AG04450 (cell line): ENCODE measurements at regions not wholly inside any gene's neighbourhood (a gene's known extent, or its start where the extent isn't known, plus 50 kb on each side); places are given as distances from the start of the nearest gene placed in this dataset.
"Not testable (repeated sequence)": the region's sequence is repeated elsewhere in the genome, so short reads cannot be mapped to it uniquely, and the experiment has no call there.

ENCODE experiments used
- CTCF ChIA-PET: fragments of 300-600, 350-600 bp; formaldehyde crosslinking; extraction: SDS; loops from one replicate; lab custom pipeline; 2022; ENCODE audit warnings: antibody characterized with exemption, inconsistent platforms; lab: Charles Lee
- POLR2A ChIA-PET: fragments of 350-600 bp; formaldehyde crosslinking; extraction: SDS; loops from one replicate; lab custom pipeline; 2021; ENCODE audit warnings: antibody characterized with exemption, inconsistent platforms; lab: Yijun Ruan, JAX
- DNase-seq: peaks from one replicate; pipeline ENCODE4 v3.0.0-alpha.2; 2011; ENCODE audit warnings: low read depth, low spot score
- H3K27ac ChIP-seq: one replicate; pipeline ENCODE4 v1.5.1; 2012; ENCODE audit warnings: low read depth, low read length, control low read depth
- H3K27me3 ChIP-seq: one replicate; pipeline ENCODE4 v1.6.0; 2012; ENCODE audit warnings: low read length; ENCODE audit not compliant: control insufficient read depth, insufficient read depth
- H3K4me3 ChIP-seq: 2 replicates; pipeline ENCODE4 v1.5.1; 2011; ENCODE audit warnings: mild to moderate bottlenecking, low read depth, low read length, control low read depth
- H3K9me3 ChIP-seq: 2 replicates; pipeline ENCODE4 v1.5.1; 2012; ENCODE audit warnings: low read length; ENCODE audit not compliant: control insufficient read depth, insufficient read depth
- TF ChIP-seq, protein P1 (sequence below): IDR thresholded peaks from 2 replicates; pipeline ENCODE4 v1.5.1; 2011; ENCODE audit warnings: low read depth, low read length, control low read depth, inconsistent platforms

GRCh38 chr2:201546576-201546975 is 95.0 kb downstream of the STRADB start:
- CTCF ChIA-PET = interaction anchor here (1.5 kb wide), 1 partner anchor 314 kb away, joined by 3 read pairs; no protein-coding TSS in a partner anchor
- peak; percentile 6 for DNase-seq
- POLR2A ChIA-PET = no interaction called here

GRCh38 chr2:201542291-201542690 is 90.8 kb downstream of the STRADB start:
- no peak overlapping the region for H3K27ac ChIP-seq
- ChIA-PET POLR2A (no interaction called here), CTCF (no interaction called here)
- H3K27me3 ChIP-seq = no peaks in the 10 kb centered on the region
- TF ChIP-seq, protein P1, sequence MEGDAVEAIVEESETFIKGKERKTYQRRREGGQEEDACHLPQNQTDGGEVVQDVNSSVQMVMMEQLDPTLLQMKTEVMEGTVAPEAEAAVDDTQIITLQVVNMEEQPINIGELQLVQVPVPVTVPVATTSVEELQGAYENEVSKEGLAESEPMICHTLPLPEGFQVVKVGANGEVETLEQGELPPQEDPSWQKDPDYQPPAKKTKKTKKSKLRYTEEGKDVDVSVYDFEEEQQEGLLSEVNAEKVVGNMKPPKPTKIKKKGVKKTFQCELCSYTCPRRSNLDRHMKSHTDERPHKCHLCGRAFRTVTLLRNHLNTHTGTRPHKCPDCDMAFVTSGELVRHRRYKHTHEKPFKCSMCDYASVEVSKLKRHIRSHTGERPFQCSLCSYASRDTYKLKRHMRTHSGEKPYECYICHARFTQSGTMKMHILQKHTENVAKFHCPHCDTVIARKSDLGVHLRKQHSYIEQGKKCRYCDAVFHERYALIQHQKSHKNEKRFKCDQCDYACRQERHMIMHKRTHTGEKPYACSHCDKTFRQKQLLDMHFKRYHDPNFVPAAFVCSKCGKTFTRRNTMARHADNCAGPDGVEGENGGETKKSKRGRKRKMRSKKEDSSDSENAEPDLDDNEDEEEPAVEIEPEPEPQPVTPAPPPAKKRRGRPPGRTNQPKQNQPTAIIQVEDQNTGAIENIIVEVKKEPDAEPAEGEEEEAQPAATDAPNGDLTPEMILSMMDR = no peak
- no peak overlapping the region for H3K4me3 ChIP-seq
- no peaks in the 10 kb centered on the region for H3K9me3 ChIP-seq
- DNase-seq = no peak

More at GRCh38 chr2:201546576-201546975, 95.0 kb downstream of the STRADB start:
- TF ChIP-seq, protein P1 = no peak
- no peak overlapping the region for H3K4me3 ChIP-seq
- H3K27ac ChIP-seq = no peak overlapping the region
- H3K9me3 ChIP-seq = no peaks in the 10 kb centered on the region
- H3K27me3 ChIP-seq = no peaks in the 10 kb centered on the region

DNA sequence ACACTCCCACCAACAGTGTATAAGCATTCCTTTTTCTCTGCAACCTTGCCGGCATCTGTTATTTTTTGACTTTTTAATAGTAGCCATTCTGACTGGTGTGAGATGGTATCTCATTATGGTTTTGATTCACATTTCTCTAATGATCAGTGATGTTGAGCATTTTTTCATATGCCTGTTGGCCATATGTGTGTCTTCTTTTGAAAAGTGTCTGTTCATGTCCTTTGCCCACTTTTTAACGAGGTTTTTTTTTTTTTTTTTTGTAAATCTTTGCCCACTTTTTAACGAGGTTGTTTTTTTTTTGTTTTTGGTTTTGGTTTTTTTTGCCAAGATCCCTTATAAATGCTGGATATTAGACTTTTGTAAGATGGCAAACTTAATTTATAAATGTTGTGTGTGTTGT is 87.7 kb downstream of the STRADB start:
- H3K9me3 ChIP-seq, H3K4me3 ChIP-seq, DNase-seq, H3K27me3 ChIP-seq, POLR2A ChIA-PET, H3K27ac ChIP-seq, CTCF ChIA-PET: not testable (repeated sequence)

DNA sequence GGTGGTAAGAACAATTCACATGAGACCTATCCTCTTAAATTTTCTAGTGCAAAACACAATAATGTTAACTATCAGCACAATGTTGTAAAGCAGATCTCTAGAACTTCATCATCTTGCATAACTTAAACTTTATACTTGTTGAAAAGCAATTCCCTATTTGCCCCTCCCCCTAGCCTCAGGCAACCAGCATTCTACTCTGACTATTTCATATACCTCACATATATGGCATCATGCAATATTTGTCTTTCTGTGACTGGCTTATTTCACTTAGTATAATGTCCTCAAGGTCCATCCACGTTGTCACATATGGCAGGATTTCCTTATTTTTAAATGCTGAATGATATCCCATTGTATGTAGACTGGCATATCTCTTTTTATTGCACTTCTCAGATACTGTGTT is 86.5 kb downstream of the STRADB start:
- H3K9me3 ChIP-seq = peaks cover 2% of the 10 kb centered on the region; the same call in 1 of the 2 replicates
- TF ChIP-seq, protein P1 = no peak
- H3K4me3 ChIP-seq = no peak overlapping the region
- no peak for DNase-seq
- CTCF ChIA-PET = no interaction called here
- H3K27me3 ChIP-seq = no peaks in the 10 kb centered on the region
- POLR2A ChIA-PET = no interaction called here
- no peak overlapping the region for H3K27ac ChIP-seq

GRCh38 chr2:201536754-201537153 is 85.2 kb downstream of the STRADB start:
- no peak overlapping the region for H3K27ac ChIP-seq
- no peaks in the 10 kb centered on the region for H3K27me3 ChIP-seq
- POLR2A ChIA-PET = no interaction called here
- no peak for DNase-seq
- H3K4me3 ChIP-seq = no peak overlapping the region
- H3K9me3 ChIP-seq = peaks cover 2% of the 10 kb centered on the region; the same call in 1 of the 2 replicates
- CTCF ChIA-PET = no interaction called here
- TF ChIP-seq, protein P1 = no peak
